Adrenal gland (tissue), 5 donors: ENCODE measurements at regions not wholly inside any gene's neighbourhood (a gene's known extent, or its start where the extent isn't known, plus 50 kb on each side); places are given as distances from the start of the nearest gene placed in this dataset.

Experiments used
- POLR2A ChIP-seq, 2 donors: fragments of 450-650 bp; IDR thresholded peaks; one replicate each; pipeline ENCODE4 v1.6.1; 2017; ENCODE audit warnings: antibody characterized with exemption in 2 of 2, mild to moderate bottlenecking in 2 of 2, moderate library complexity in 1 of 2
- TF ChIP-seq, protein P1 (sequence below), 6 experiments: fragments of 450-650 bp in 4 of 6; fragments of 200-600 bp in 2 of 6; sonication (generic) in 1 of 6; IDR thresholded peaks; 1 replicate in 5 of 6; 2 replicates in 1 of 6; pipeline versions ENCODE4 v1.5.1 to v1.8.0; 2016 to 2021; ENCODE audit warnings: antibody characterized with exemption in 6 of 6, mild to moderate bottlenecking in 2 of 6, moderate library complexity in 1 of 6
- donor health status: DM: no; HTN: no; CAD: no.

DNA sequence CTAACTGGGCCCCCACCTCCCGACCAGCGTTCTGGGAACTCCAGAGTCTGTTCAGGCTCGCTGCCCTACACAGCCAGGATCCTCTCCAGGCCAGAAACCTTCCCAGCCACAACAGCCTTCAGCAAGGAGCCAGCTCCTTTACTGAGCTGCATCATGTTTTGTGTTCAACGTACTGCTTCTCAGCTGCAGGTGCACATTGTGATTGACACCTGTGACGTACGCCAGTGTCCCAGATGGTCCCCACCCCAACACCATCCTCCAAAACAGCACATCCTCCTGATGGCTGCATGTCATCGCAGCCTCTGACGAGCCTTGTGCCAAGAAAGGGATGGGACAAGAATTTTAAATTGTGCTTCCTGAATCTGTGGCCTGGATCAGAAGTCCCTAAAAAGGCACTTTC is 117.5 kb downstream of the SPATA19 start:
- TF ChIP-seq, protein P1, sequence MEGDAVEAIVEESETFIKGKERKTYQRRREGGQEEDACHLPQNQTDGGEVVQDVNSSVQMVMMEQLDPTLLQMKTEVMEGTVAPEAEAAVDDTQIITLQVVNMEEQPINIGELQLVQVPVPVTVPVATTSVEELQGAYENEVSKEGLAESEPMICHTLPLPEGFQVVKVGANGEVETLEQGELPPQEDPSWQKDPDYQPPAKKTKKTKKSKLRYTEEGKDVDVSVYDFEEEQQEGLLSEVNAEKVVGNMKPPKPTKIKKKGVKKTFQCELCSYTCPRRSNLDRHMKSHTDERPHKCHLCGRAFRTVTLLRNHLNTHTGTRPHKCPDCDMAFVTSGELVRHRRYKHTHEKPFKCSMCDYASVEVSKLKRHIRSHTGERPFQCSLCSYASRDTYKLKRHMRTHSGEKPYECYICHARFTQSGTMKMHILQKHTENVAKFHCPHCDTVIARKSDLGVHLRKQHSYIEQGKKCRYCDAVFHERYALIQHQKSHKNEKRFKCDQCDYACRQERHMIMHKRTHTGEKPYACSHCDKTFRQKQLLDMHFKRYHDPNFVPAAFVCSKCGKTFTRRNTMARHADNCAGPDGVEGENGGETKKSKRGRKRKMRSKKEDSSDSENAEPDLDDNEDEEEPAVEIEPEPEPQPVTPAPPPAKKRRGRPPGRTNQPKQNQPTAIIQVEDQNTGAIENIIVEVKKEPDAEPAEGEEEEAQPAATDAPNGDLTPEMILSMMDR (IDR thresholded peaks at IDR 0.05), result no peak
- TF ChIP-seq POLR2A (IDR thresholded peaks at IDR 0.05), result no peak
